ENCODE measurements at regions not wholly inside any gene's neighbourhood (a gene's known extent, or its start where the extent isn't known, plus 50 kb on each side); places are given as distances from the start of the nearest gene placed in this dataset.

GRCh38 chr3:16834214-16834613, 50.5 kb upstream of the PLCL2 start:
- no peak overlapping the region for H3K4me3 ChIP-seq (ENCODE audit: low read depth, low read length)
- no peak for DNase-seq (ENCODE audit: low read depth)
- no peak for TF ChIP-seq CTCF (IDR thresholded peaks at IDR 0.05; ENCODE audit: insufficient read depth, low read depth, low read length)

GRCh38 chr3:16834753-16835152, 50.0 kb upstream of the PLCL2 start:
- H3K4me3 ChIP-seq (ENCODE audit: low read depth, low read length) = no peak overlapping the region
- DNase-seq (ENCODE audit: low read depth) = no peak
- no peak for TF ChIP-seq CTCF (IDR thresholded peaks at IDR 0.05; ENCODE audit: insufficient read depth, low read depth, low read length)
